ENCODE measurements at regions not wholly inside any gene's neighbourhood (a gene's known extent, or its start where the extent isn't known, plus 50 kb on each side); places are given as distances from the start of the nearest gene placed in this dataset.
"Not testable (repeated sequence)": the region's sequence is repeated elsewhere in the genome, so short reads cannot be mapped to it uniquely, and the experiment has no call there.

DNA sequence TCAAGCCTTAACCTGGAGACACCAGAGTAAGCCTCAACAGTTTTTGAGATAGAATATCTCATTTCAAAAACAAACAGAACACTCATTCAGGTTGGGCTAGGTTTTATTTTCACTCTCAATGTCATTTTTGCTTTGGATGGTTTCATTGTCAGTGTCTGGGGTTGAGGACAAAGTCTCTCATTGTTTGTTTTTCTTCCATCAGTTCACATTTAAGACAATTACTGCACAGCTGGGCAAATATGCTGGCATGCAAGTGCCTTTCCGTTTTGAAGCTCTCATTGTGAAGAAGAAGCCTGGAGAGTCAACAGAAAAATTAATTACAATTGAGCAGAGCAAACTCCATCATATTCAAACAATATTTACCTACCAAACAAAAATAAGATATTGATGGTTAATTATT lies 1050.0 kb downstream of the TBL1XR1 start:
- H3K27me3 ChIP-seq (ENCODE audit: control insufficient read depth, insufficient read depth, low read length): no peaks in the 10 kb centered on the region
- no CpG with 5 or more reads among the region's 1 CpG for WGBS (ENCODE audit: insufficient coverage)
- H3K9me3 ChIP-seq (replicated peaks; ENCODE audit: control insufficient read depth, low read depth, low read length): no peaks in the 10 kb centered on the region
- H3K4me3 ChIP-seq (ENCODE audit: low read length): no peak overlapping the region
- H3K27ac ChIP-seq (ENCODE audit: low read length): no peak overlapping the region
- peak; percentile 2 for DNase-seq
- no peaks in the 10 kb centered on the region for H3K4me1 ChIP-seq (ENCODE audit: control insufficient read depth, insufficient read depth, low read length)
- H3K36me3 ChIP-seq (ENCODE audit: control insufficient read depth, insufficient read depth, low read length): no peaks in the 10 kb centered on the region

DNA sequence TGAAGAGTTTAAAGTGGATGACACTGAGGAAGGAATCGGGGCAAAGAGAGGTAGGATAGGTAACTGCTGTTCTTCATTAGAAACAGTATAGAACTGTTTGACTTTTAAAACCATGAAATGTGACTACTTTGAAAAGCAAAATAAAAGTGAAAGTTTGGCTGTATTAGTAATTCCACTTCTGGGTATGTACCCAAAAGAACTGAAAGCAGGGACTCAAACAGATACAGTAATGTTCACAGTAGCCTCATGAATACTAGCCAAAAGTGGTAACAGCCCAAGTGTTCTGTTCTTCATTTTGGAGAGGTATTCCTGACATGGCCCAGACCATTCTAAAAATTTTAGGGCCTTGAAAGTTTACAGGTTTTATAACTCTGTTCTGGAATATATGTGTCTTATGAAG lies 1055.4 kb downstream of the TBL1XR1 start:
- WGBS (ENCODE audit: insufficient coverage): 100% methylated on average over 1 of the region's 1 CpG
- no peak overlapping the region for H3K27ac ChIP-seq (ENCODE audit: low read length)
- no peak for DNase-seq

DNA sequence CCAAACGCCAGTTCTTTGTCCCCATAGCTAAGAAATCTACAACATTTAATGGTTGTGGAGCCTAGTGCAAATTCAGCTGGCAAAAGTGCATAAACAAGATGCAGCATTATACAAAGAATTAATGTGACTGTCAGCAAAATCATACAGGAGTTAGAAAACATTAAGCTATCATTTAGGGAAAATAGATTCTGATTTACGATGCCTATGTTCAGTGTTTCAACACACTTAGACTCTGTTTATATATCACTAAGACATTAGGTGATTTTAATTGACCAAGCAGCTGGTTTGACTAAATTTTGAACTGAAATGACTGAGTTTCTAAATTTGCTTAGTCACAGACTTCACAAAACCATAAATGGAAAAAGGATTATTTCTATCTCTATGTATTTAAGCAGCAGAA lies 1076.8 kb downstream of the TBL1XR1 start:
- no peaks in the 10 kb centered on the region for H3K9me3 ChIP-seq (replicated peaks; ENCODE audit: control insufficient read depth, low read depth, low read length)
- H3K36me3 ChIP-seq (ENCODE audit: control insufficient read depth, insufficient read depth, low read length): no peaks in the 10 kb centered on the region
- H3K4me1 ChIP-seq (ENCODE audit: control insufficient read depth, insufficient read depth, low read length): no peaks in the 10 kb centered on the region
- no peaks in the 10 kb centered on the region for H3K27me3 ChIP-seq (ENCODE audit: control insufficient read depth, insufficient read depth, low read length)
- DNase-seq: peak; percentile 52
- no peak overlapping the region for H3K27ac ChIP-seq (ENCODE audit: low read length)
- WGBS (ENCODE audit: insufficient coverage): no CpG with 5 or more reads among the region's 2 CpGs
- no peak overlapping the region for H3K4me3 ChIP-seq (ENCODE audit: low read length)

More for the DNA sequence above, 1055.4 kb downstream of the TBL1XR1 start:
- Histone ChIP-seq H3K36me3 (ENCODE audit: control insufficient read depth, insufficient read depth, low read length) (no peaks in the 10 kb centered on the region), H3K27me3 (ENCODE audit: control insufficient read depth, insufficient read depth, low read length) (no peaks in the 10 kb centered on the region), H3K9me3 (replicated peaks; ENCODE audit: control insufficient read depth, low read depth, low read length) (peaks cover 3% of the 10 kb centered on the region), H3K4me1 (ENCODE audit: control insufficient read depth, insufficient read depth, low read length) (no peaks in the 10 kb centered on the region), H3K4me3 (ENCODE audit: low read length) (no peak overlapping the region)

DNA sequence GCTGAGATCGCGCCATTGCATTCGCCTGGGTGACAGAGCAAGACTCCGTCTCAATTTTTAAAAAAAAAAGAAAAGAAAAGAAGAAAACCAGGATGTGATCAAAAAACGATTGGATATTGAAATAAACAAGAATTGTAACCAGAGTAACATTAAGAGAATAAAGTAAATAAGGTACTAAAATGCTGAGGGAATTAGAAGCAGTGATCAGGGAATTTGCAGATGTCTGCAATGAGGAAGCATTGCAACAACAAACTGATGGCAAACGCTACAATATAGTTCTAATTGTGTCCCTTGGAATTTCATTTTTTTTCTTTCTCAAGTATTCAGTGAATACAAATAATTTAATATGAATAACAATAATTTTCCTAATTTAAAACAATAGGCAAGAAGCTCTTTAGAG lies 1077.5 kb downstream of the TBL1XR1 start:
- peak; percentile 66 for DNase-seq
- Histone ChIP-seq H3K4me3 (ENCODE audit: low read length) (no peak overlapping the region), H3K27ac (ENCODE audit: low read length) (peak overlapping the region; percentile 15), H3K4me1 (ENCODE audit: control insufficient read depth, insufficient read depth, low read length) (no peaks in the 10 kb centered on the region), H3K9me3 (replicated peaks; ENCODE audit: control insufficient read depth, low read depth, low read length) (no peaks in the 10 kb centered on the region), H3K27me3 (ENCODE audit: control insufficient read depth, insufficient read depth, low read length) (no peaks in the 10 kb centered on the region), H3K36me3 (ENCODE audit: control insufficient read depth, insufficient read depth, low read length) (no peaks in the 10 kb centered on the region)
- WGBS (ENCODE audit: insufficient coverage): 90% methylated on average over 2 of the region's 6 CpGs

DNA sequence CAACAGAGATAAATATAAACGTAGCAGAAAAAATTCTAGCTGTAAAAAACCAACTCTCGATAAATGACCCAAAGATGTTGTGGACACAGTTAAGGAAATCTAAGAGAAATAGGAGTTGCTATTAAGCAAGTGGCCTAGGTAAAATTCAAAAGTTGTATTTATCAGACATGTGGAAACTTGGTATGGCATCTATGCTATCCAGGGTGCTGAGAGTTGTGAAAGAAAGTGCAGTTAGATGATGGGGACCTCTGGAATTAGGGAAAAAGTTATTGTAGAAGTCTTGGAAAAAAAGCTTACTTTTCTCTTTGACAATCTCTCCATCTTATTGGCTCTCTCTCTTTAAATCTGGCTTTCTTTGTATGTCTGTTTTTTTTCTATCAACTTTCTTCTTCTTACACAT lies 1090.9 kb downstream of the TBL1XR1 start:
- Histone ChIP-seq H3K4me3 (ENCODE audit: low read length) (no peak overlapping the region), H3K27ac (ENCODE audit: low read length) (no peak overlapping the region), H3K27me3 (ENCODE audit: control insufficient read depth, insufficient read depth, low read length) (no peaks in the 10 kb centered on the region), H3K36me3 (ENCODE audit: control insufficient read depth, insufficient read depth, low read length) (no peaks in the 10 kb centered on the region), H3K9me3 (replicated peaks; ENCODE audit: control insufficient read depth, low read depth, low read length) (no peaks in the 10 kb centered on the region), H3K4me1 (ENCODE audit: control insufficient read depth, insufficient read depth, low read length) (no peaks in the 10 kb centered on the region)
- peak; percentile 9 for DNase-seq
- no CpG with 5 or more reads among the region's 2 CpGs for WGBS (ENCODE audit: insufficient coverage)

DNA sequence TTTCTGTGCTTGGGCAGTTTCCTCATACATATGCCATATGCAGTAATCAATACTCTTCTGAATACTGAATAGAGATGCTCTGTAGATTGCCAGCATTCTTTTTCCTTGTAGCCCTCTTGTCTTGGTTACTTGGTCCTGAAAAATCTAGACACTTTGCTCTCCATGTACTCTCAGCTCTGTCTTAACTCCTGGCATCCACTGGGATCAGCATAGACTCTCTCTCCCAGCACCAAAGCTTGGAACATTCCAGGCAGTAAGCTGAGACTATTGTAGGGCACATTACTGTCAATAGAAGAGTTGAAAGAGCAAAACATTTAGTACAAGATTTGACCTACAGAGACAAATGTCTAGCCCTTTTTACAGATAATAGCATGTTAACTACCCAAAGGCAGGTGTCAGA lies 1100.3 kb downstream of the TBL1XR1 start:
- no peaks in the 10 kb centered on the region for H3K9me3 ChIP-seq (replicated peaks; ENCODE audit: control insufficient read depth, low read depth, low read length)
- no peak overlapping the region for H3K4me3 ChIP-seq (ENCODE audit: low read length)
- no peaks in the 10 kb centered on the region for H3K27me3 ChIP-seq (ENCODE audit: control insufficient read depth, insufficient read depth, low read length)
- no peaks in the 10 kb centered on the region for H3K36me3 ChIP-seq (ENCODE audit: control insufficient read depth, insufficient read depth, low read length)
- no peaks in the 10 kb centered on the region for H3K4me1 ChIP-seq (ENCODE audit: control insufficient read depth, insufficient read depth, low read length)
- no peak for DNase-seq
- H3K27ac ChIP-seq (ENCODE audit: low read length): no peak overlapping the region

DNA sequence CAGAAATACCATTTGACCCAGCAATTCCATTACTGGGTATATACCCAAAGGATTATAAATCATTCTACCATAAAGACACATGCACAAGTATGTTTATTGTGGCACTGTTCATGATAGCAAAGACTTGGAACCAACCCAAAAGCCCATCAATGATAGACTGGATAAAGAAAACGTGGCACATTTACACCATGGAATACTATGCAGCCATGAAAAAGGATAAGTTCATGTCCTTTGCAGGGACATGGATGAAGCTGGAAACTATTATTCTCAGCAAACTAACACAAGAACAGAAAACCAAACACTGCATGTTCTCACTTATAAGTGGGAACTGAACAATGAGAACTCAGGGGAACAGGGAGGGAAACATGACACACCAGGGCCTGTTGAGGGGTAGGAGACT lies 1103.4 kb downstream of the TBL1XR1 start:
- DNase-seq; H3K4me3 ChIP-seq (ENCODE audit: low read length); H3K27me3 ChIP-seq (ENCODE audit: control insufficient read depth, insufficient read depth, low read length); H3K27ac ChIP-seq (ENCODE audit: low read length); H3K9me3 ChIP-seq (replicated peaks; ENCODE audit: control insufficient read depth, low read depth, low read length); H3K4me1 ChIP-seq (ENCODE audit: control insufficient read depth, insufficient read depth, low read length); H3K36me3 ChIP-seq (ENCODE audit: control insufficient read depth, insufficient read depth, low read length): not testable (repeated sequence)
- no CpG with 5 or more reads among the region's 1 CpG for WGBS (ENCODE audit: insufficient coverage)

DNA sequence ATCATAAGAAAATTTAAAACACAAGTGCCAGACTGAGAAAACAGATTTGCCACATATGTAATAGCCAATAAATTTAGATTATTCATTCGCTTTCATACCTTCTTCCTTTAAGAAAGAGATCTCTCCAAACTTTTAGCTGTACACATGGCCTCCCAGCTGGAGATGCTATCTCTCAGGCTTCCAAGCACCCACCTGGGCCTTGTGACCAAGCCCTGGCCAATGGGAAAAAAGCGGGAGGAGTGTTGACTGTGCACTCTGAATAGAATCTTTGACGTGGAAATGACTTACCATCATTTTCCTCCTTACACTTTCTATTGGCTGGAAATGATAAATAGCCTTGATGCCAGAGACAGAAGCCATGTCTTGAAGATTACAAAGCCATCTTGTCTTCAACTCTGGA lies 1106.6 kb downstream of the TBL1XR1 start:
- WGBS (ENCODE audit: insufficient coverage): 100% methylated on average over 1 of the region's 3 CpGs
- no peaks in the 10 kb centered on the region for H3K9me3 ChIP-seq (replicated peaks; ENCODE audit: control insufficient read depth, low read depth, low read length)

DNA sequence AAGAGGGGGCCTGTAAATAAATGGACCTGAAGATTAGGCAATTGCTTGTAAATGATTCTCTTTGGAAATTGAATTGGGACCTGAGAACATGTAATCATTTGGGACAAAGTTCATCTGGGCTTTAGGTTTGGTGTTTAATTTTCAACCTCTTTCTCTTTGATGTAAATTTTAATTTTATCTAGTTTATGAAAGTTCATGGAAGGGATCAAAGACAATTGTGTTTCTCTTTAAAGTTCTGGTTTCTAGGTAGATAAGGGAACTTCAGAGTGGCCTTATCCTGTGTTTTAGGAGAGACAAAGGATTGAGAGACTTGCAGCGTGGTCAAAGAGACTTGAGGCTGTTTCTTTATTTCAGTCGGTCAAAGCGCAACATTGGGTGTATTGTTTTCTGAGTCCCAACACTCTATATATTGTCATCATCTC lies 1108.3 kb downstream of the TBL1XR1 start:
- H3K27me3 ChIP-seq (ENCODE audit: control insufficient read depth, insufficient read depth, low read length): no peaks in the 10 kb centered on the region
- H3K36me3 ChIP-seq (ENCODE audit: control insufficient read depth, insufficient read depth, low read length): no peaks in the 10 kb centered on the region
- H3K27ac ChIP-seq (ENCODE audit: low read length): no peak overlapping the region
- WGBS (ENCODE audit: insufficient coverage): no CpG with 5 or more reads among the region's 3 CpGs
- no peaks in the 10 kb centered on the region for H3K9me3 ChIP-seq (replicated peaks; ENCODE audit: control insufficient read depth, low read depth, low read length)
- no peaks in the 10 kb centered on the region for H3K4me1 ChIP-seq (ENCODE audit: control insufficient read depth, insufficient read depth, low read length)
- DNase-seq: no peak
- no peak overlapping the region for H3K4me3 ChIP-seq (ENCODE audit: low read length)

More for the DNA sequence above, 1106.6 kb downstream of the TBL1XR1 start:
- Histone ChIP-seq H3K4me3 (ENCODE audit: low read length) (no peak overlapping the region), H3K36me3 (ENCODE audit: control insufficient read depth, insufficient read depth, low read length) (no peaks in the 10 kb centered on the region), H3K27me3 (ENCODE audit: control insufficient read depth, insufficient read depth, low read length) (no peaks in the 10 kb centered on the region), H3K27ac (ENCODE audit: low read length) (no peak overlapping the region), H3K4me1 (ENCODE audit: control insufficient read depth, insufficient read depth, low read length) (no peaks in the 10 kb centered on the region)
- DNase-seq: no peak

DNA sequence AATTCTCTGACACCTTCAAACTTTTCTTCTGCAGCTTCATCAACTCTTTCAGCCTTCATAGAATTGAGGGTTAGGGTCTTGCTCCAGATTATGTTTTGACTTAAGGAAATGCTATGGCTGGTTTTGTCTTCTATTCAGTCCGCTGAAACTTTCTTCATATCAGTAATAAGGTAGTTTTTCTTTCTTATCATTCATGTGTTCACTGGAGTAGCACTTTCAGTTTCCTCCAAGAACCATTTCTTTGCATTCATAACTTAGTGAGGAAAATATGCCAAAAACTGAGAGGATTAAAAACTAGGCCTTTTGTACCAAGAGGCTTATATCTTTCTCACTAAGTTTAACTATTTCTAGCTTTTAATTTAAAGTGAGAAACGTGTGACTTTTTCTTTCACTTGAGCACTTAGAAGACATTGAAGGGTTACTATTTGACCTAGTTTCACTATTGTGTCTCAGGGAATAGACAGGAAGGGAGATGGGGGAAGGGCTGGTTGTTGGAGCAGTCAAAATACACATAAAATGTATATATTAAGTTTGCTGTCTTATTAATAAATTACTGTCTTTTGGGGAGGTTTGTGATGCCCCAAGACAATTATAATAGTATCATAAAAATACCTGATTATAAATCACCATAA lies 1110.1 kb downstream of the TBL1XR1 start:
- no CpG with 5 or more reads among the region's 2 CpGs for WGBS (ENCODE audit: insufficient coverage)
- no peaks in the 10 kb centered on the region for H3K36me3 ChIP-seq (ENCODE audit: control insufficient read depth, insufficient read depth, low read length)
- DNase-seq: no peak
- H3K27ac ChIP-seq (ENCODE audit: low read length): no peak overlapping the region
- no peaks in the 10 kb centered on the region for H3K4me1 ChIP-seq (ENCODE audit: control insufficient read depth, insufficient read depth, low read length)
- H3K9me3 ChIP-seq (replicated peaks; ENCODE audit: control insufficient read depth, low read depth, low read length): no peaks in the 10 kb centered on the region
- H3K4me3 ChIP-seq (ENCODE audit: low read length): no peak overlapping the region
- no peaks in the 10 kb centered on the region for H3K27me3 ChIP-seq (ENCODE audit: control insufficient read depth, insufficient read depth, low read length)

DNA sequence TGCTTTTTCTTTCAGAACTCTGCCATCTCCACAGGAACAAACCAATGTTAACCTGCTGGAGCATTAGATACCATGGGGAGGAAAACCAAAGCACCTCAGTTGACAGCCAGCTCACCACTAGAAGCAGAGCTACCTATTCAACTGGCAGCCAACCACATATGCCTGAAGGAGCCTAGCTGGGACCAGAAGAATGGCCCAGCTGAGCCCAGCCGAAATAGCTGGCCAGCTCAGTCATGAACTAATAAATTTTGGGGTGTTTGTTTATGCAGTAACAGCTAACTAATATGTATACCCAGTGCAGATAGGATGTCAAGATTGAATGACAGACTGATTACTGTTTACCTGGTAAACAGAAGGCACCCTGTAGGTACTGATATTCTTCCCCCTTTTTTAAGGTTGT lies 1117.5 kb downstream of the TBL1XR1 start:
- Histone ChIP-seq H3K4me1 (ENCODE audit: control insufficient read depth, insufficient read depth, low read length) (no peaks in the 10 kb centered on the region), H3K4me3 (ENCODE audit: low read length) (no peak overlapping the region), H3K36me3 (ENCODE audit: control insufficient read depth, insufficient read depth, low read length) (no peaks in the 10 kb centered on the region), H3K27me3 (ENCODE audit: control insufficient read depth, insufficient read depth, low read length) (no peaks in the 10 kb centered on the region), H3K9me3 (replicated peaks; ENCODE audit: control insufficient read depth, low read depth, low read length) (peaks cover 2% of the 10 kb centered on the region), H3K27ac (ENCODE audit: low read length) (no peak overlapping the region)
- no peak for DNase-seq
- no CpG with 5 or more reads among the region's 1 CpG for WGBS (ENCODE audit: insufficient coverage)

Measured in muscle of leg (tissue), 3 donors.